ENCODE measurements at regions not wholly inside any gene's neighbourhood (a gene's known extent, or its start where the extent isn't known, plus 50 kb on each side); places are given as distances from the start of the nearest gene placed in this dataset.

- DNase-seq = no peak
Measured at GRCh38 chr10:3689871-3690510, 95.0 kb downstream of the KLF6 start.

- no peak for DNase-seq
Measured at GRCh38 chr10:3687510-3688081, 97.4 kb downstream of the KLF6 start.

GRCh38 chr10:3685384-3685783 lies 99.6 kb downstream of the KLF6 start:
- DNase-seq = no peak

- no peak for DNase-seq
Measured at GRCh38 chr10:3684891-3685290, 100.1 kb downstream of the KLF6 start.

DNA sequence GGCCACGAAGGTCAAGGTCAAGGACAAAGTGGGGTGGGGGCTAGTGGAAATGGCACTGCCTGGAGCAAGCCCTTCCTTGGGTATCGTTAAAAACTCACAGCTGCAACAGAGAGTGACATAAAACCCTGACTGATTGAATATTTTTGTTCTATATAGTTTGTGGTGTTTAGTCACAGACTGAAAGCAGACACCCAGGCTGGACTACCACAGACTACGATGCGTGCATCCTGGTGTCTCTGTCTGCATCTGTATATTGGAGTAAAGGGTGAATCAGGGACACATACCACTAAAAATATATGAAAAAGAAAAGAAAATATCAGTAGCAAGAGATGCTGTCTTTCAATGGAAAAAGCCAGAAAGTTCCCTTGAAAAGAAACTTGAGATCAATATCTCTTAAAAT lies 101.4 kb downstream of the KLF6 start:
- DNase-seq = no peak

GRCh38 chr10:3682745-3683144 lies 102.3 kb downstream of the KLF6 start:
- DNase-seq = no peak

DNA sequence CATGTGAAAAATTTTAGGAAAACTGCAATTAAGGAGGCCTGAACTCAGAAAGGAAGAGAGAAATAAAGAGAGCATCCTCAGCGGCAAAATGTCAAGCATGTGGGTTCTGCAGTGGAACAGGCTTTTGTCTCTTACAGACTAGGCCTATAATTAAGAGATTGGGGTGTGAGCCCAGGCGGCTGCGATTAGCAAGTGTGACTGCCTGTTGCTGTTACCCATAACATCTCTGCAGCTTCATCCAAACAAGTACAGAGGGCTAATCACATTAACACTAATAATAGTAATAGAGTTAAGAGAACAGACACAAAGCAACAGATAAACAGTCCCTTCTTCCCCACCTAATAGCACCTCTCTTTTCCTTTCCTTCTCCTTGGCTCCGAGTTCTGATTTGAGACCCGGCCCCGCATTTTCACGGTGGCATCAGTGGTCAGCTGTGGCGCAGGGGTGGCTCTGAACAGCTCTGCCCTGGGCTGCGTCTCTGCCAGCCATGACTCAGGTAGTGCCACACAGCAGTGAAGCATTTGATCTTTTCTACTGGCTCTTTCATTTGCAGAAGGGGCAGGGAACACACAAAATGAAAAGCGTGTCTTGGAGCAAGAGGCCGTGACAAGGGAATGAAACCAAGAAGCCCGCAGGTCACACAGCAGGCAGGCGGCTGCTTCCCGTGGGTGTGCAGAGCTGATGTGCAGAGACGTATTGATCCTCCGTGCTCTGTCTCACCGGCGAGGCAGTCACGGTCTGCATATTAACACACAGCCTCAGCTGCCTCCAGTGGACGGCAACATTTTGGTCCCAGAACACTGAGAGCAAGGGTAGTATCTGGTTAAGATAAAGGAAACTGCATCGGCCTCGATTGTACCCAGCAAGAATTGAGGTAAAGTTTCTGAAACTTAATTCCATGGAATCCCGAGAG lies 103.1 kb downstream of the KLF6 start:
- no peak for DNase-seq

- no peak for DNase-seq
Measured at GRCh38 chr10:3679950-3680629, 104.9 kb downstream of the KLF6 start.

DNA sequence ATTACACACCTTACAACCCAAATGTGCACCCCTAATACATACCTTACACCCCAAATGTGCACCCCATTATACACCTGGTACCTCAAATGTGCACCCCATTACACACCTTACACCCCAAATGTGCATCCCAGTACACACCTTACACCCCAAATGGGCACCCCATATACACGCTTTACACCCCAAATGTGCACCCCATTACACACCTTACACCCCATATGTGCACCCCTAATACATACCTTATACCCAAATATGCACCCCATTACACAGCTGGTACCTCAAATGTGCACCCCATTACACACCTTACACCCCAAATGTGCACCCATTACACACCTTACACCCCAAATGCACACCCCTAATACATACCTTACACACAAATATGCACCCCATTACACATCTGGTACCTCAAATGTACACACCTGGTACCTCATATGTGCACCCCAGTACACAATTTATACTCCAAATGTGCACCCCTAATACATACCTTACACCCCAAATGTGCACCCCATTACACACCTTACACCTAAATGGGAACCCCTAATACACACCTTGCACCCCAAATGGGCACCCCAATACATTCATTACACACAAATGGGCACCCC lies 106.3 kb downstream of the KLF6 start:
- no peak for DNase-seq

- no peak for DNase-seq
Measured at GRCh38 chr10:3676564-3676963, 108.4 kb downstream of the KLF6 start.

DNA sequence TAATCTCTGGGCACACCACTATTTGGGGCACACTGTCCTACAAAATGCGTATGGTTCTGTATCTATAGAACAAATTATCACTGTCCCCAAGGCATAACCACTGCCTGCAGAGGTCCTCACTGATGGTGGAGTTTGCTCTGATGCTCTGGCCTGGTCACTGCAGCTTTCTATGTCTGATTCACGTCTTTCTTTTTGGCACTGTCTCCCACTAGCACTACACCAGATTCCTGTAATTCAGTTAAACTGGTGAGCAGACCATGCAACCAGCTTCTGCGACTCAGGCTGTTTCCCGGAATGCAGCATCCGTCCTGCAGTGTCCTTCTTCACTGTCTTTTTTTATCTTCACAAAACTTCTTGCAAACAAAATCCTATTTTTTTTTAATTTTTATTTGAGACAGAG lies 112.8 kb downstream of the KLF6 start:
- DNase-seq = no peak

DNA sequence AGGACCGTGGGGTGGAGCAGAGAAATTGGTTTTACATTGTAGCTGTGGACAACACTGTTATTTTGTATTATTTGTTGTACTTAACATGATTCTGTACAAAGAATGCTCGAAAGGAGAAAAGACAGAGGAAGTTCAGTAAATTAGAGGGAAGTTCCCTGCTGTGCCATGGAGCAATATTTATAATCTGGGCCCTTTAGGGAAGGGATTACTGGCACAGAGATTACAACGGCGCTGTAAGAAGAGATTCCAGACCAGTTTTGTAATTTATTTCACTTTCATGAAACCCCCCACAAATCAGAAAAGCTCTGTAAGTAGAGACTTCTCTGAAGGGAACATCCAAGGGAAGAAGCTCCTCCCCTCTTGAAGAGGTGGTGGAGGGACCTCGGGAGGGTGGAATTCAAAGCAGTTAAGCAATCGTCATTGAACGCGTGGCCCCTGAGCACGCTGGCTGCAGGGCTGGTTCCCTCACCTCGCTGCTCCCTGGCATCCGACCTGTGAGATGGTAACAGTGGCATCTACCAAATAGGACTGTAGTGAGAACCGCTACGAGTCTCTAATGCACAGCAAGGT lies 113.5 kb downstream of the KLF6 start:
- DNase-seq = no peak

DNA sequence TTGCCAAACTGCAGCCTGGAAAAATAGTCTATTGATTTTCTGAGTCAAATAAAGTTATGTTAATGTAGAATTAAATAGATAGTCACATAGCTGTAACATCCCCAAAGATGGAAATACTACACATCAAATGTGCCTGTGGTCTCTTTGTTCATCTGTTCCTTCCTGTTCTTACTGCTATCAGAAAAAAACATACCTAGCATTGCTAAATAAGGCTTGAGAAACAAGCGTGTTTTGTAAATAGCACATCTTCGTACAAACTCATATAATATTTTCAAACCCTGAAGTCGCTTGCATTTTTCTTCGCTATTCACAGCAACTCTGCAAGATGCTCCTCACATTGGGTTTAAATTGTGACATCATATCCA lies 116.1 kb downstream of the KLF6 start:
- peak in 3 of 6 experiments; percentile 81 to 88 (median 83) for DNase-seq

- DNase-seq = peak; percentile 41 to 88 (median 70)
Measured at GRCh38 chr10:3668276-3668965, 116.6 kb downstream of the KLF6 start.

DNA sequence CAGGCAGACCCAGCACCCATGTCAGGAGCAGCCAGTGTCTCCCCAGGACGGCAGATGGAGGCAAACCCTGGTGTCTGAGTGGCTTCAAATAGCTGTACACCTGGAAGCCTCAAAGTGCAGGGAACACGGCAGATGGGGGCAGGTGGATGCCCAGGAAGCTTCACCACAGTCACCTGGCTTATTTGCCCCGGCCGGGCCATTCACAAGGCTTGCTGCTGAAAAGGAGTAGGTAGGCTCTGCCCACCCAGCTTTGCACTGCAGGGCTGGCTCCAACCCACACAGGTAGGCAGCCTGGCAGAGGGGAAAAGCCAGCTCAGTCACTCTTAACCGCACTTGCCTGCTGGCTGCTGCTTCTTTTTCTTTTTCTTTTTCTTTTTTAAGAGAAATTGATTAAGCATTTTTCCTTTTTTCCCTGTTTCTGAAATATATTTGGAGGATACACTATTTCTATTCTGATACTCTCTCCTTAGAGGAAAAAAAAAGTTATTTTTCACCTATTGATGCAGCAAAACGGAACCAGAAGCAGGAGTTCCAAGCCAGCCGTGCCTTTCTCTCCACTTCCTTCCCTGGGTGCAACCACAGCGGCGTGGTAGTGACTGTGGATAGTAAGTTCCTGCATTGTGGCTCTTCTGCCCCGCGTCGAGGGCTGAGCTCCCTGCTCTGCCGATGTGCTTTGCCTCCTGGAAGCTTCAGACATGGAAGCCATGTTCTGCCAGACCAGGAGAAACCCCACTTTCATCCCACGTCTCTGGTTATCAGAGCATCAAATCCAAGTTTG lies 118.3 kb downstream of the KLF6 start:
- peak in 3 of 6 experiments; percentile 2 to 27 (median 22) for DNase-seq

DNA sequence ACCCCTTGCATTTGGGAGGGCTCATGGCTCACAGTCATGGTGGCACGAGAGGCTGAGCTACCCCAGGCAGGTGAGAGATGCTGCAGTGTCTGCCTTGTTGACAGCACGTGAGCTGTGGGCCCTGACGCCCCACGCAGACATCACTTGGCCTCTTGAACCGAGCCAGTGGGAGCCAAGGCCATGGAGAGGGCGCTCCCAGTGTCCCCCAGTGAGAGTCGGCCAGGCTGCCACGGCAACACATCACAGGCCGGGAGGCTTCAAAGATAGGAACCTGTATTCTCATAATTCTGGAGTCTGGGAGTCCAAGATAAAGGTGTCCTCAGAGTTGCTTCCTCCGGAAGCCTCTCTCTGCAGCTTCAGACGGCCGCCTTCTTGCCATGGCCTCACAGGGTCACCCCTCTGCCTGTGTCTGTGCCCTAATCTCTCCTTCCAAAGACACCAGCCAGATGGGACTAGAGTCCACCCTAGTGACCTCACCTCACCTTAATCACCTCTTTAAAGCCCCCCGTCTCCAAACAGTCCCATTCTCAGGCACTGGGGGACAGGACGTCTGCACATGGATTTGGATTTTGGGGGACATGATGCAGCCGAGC lies 119.6 kb downstream of the KLF6 start:
- no peak for DNase-seq

DNA sequence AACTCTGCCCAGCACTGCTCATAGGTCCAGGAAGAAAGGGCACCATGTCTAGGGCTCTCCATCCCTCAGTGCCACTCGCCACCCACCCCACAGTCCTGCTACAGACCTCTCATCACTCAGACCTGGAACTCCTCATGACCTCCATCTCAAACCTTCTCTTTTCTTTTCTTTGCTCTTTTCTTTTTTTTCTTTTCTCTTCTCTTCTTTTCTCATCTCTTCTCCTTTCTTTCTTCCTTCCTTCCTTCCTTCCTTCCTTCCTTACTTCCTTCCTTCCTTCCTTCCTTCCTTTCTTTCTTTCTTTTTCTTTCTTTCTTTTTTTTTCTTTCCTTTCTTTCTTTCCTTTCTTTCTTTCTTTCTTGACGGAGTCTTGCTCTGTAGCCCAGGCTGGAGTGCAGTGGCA lies 122.2 kb downstream of the KLF6 start:
- no peak for DNase-seq

DNA sequence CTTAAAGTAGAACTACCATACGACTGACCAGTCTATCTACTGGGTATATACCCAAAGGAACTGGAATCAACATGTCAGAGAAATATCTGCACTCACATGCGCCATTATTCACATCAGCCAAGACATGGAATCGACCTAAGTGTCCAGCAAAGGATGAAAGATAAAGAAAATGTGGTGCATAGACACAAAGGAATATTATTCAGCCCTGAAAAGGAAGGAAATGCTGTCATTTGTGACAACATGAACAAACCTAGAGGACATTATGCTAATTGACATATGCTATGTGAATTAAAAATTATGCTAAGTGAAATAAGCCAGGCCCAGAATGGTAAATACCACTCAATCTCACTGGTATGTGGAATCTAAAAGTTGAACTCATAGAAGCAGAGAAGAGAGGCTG lies 123.7 kb downstream of the KLF6 start:
- DNase-seq = no peak

GRCh38 chr10:3660753-3661152 lies 124.3 kb downstream of the KLF6 start:
- no peak for DNase-seq

- DNase-seq = no peak
Measured at GRCh38 chr10:3659203-3659917, 125.6 kb downstream of the KLF6 start.

All from stimulated activated naive CD4-positive, alpha-beta T cell (primary cell).